Spleen (tissue), 11 donors: ENCODE measurements at regions not wholly inside any gene's neighbourhood (a gene's known extent, or its start where the extent isn't known, plus 50 kb on each side); places are given as distances from the start of the nearest gene placed in this dataset.
A peak's percentile ranks its signal among the peaks of the same experiment; 100 is the strongest.

ENCODE experiments used
- DNase-seq: peaks from one replicate; pipeline ENCODE4 v3.0.0-alpha.2; 2020
- H3K27ac ChIP-seq, 8 donors: fragments of 200-600 bp; sonication (generic) in 7 of 8; 1 replicate in 4 of 8; 2 replicates in 4 of 8; pipeline versions ENCODE4 v1.5.0 to v1.8.0; 2016 to 2021; ENCODE audit warnings: inconsistent platforms in 4 of 8, mild to moderate bottlenecking in 4 of 8, moderate library complexity in 1 of 8
- H3K27me3 ChIP-seq, 7 donors: fragments of 200-600 bp; sonication (generic) in 6 of 7; replicated peaks in 1 of 7; 1 replicate in 4 of 7; 2 replicates in 3 of 7; pipeline versions ENCODE4 v1.5.0 to v1.8.0; 2016 to 2021; ENCODE audit warnings: inconsistent platforms in 3 of 7, mild to moderate bottlenecking in 1 of 7
- H3K36me3 ChIP-seq, 6 donors: fragments of 200-600 bp; sonication (generic) in 5 of 6; 1 replicate in 4 of 6; 2 replicates in 2 of 6; pipeline versions ENCODE4 v1.5.0 to v1.8.0; 2016 to 2021; ENCODE audit warnings: inconsistent platforms in 2 of 6
- H3K4me1 ChIP-seq, 6 donors: fragments of 200-600 bp; sonication (generic) in 5 of 6; 1 replicate in 3 of 6; 2 replicates in 3 of 6; pipeline versions ENCODE4 v1.5.0 to v1.8.0; 2016 to 2021; ENCODE audit warnings: inconsistent platforms in 3 of 6
- H3K4me3 ChIP-seq, 8 donors: fragments of 200-600 bp; sonication (generic) in 7 of 8; 1 replicate in 4 of 8; 2 replicates in 4 of 8; pipeline versions ENCODE4 v1.5.0 to v1.8.0; 2016 to 2021; ENCODE audit warnings: inconsistent platforms in 4 of 8, mild to moderate bottlenecking in 4 of 8, moderate library complexity in 2 of 8
- H3K9me3 ChIP-seq, 8 donors: fragments of 200-600 bp; sonication (generic) in 7 of 8; 1 replicate in 4 of 8; 2 replicates in 4 of 8; pipeline versions ENCODE4 v1.5.0 to v1.8.0; 2016 to 2021; ENCODE audit warnings: inconsistent platforms in 4 of 8
- CTCF ChIP-seq, 11 experiments: fragments of 200-600 bp in 7 of 11; fragments of 450-650 bp in 4 of 11; sonication (generic) in 4 of 11; IDR thresholded peaks in 8 of 11; conservative IDR thresholded peaks in 3 of 11; 1 replicate in 7 of 11; 2 replicates in 4 of 11; pipeline versions ENCODE4 v1.4.0 to v1.8.0; 2016 to 2021; ENCODE audit warnings: antibody characterized with exemption in 11 of 11, inconsistent platforms in 4 of 11, mild to moderate bottlenecking in 1 of 11
- POLR2A ChIP-seq, 3 donors: fragments of 450-650 bp; IDR thresholded peaks; one replicate each; pipeline ENCODE4 v1.5.1; 2017; ENCODE audit warnings: antibody characterized with exemption in 3 of 3, mild to moderate bottlenecking in 1 of 3
- POLR2AphosphoS5 ChIP-seq, 3 donors: sonication (generic); formaldehyde crosslinking; IDR thresholded peaks; one replicate each; pipeline ENCODE4 v1.5.1; 2017; ENCODE audit warnings: antibody characterized with exemption in 3 of 3
- WGBS, 5 donors: extraction: QIAGEN DNeasy Blood & Tissue Kit in 3 of 5; methylation state at CpG; one replicate each; pipeline versions ENCODE4 v1.1.5 to v1.1.7; 2013 to 2018; 5-methylcytosine and 5-hydroxymethylcytosine counted together
- intact Hi-C: fragments of 100-400 bp; cut with DNase I; formaldehyde crosslinking; loops from one replicate; pipeline ENCODE4 v1.15.0; 2023; ENCODE audit warnings: low total_unique reads
- donor health status: healthy with polysubstance abuse.
- donor health status: DM: no; HTN: no; CAD: no; lungs with moderate emphysema.
- donor health status: DM: no; HTN: no; CAD: no.
- donor health status: Bipolar disorder and iron deficiency.
- donor health status: healthy.
- donor health status: DM: no; HTN: no; CAD: no.
- donor health status: DM: yes; HTN: yes; CAD: no.

GRCh38 chr6:80454197-80454596 is 347.7 kb downstream of the BCKDHB start:
- Histone ChIP-seq H3K9me3 (no peaks in the 10 kb centered on the region), H3K36me3 (no peaks in the 10 kb centered on the region), H3K4me1 (no peaks in the 10 kb centered on the region), H3K27ac (peak overlapping the region in 1 of 8 donors; percentile 13), H3K27me3 (no peaks in the 10 kb centered on the region), H3K4me3 (no peak overlapping the region)
- WGBS, 5 donors, result 43 to 57% (median 50%) methylated on average over 1 of the region's 1 CpG
- intact Hi-C loops, result no loop called here
- TF ChIP-seq POLR2AphosphoS5 (IDR thresholded peaks at IDR 0.05), result no peak
- no peak for TF ChIP-seq POLR2A (IDR thresholded peaks at IDR 0.05)
- TF ChIP-seq CTCF (IDR thresholded peaks at IDR 0.05 in 8 of 11, conservative IDR thresholded peaks at IDR 0.05 in 3 of 11), result no peak
- no peak for DNase-seq

- TF ChIP-seq POLR2AphosphoS5 (IDR thresholded peaks at IDR 0.05), result no peak
- no peak for TF ChIP-seq POLR2A (IDR thresholded peaks at IDR 0.05)
- no peak for TF ChIP-seq CTCF (IDR thresholded peaks at IDR 0.05 in 8 of 11, conservative IDR thresholded peaks at IDR 0.05 in 3 of 11)
- no peak overlapping the region for H3K4me3 ChIP-seq
- peak overlapping the region in 2 of 8 donors; percentile 4 to 20 for H3K27ac ChIP-seq
- no peaks in the 10 kb centered on the region for H3K27me3 ChIP-seq
- H3K4me1 ChIP-seq, result no peaks in the 10 kb centered on the region
- no peak for DNase-seq
- intact Hi-C loops, result no loop called here
- no peaks in the 10 kb centered on the region for H3K36me3 ChIP-seq
- peaks cover 0 to 11% (median 2%) of the 10 kb centered on the region in 8 donors for H3K9me3 ChIP-seq
- WGBS, 5 donors, result 3 to 8% (median 5%) methylated on average over 1 of the region's 1 CpG
Measured at GRCh38 chr6:80449726-80450125, 343.3 kb downstream of the BCKDHB start.

GRCh38 chr6:80446454-80447045 is 340.1 kb downstream of the BCKDHB start:
- 83 to 93% (median 88%) methylated on average over 5 of the region's 5 CpGs for WGBS, 5 donors
- Histone ChIP-seq H3K4me3 (no peak overlapping the region), H3K27ac (no peak overlapping the region), H3K36me3 (no peaks in the 10 kb centered on the region), H3K27me3 (no peaks in the 10 kb centered on the region), H3K4me1 (no peaks in the 10 kb centered on the region), H3K9me3 (peaks cover 0 to 11% (median 2%) of the 10 kb centered on the region in 8 donors)
- DNase-seq, result no peak
- intact Hi-C loops, result no loop called here
- no peak for TF ChIP-seq POLR2A (IDR thresholded peaks at IDR 0.05)
- TF ChIP-seq POLR2AphosphoS5 (IDR thresholded peaks at IDR 0.05), result no peak
- no peak for TF ChIP-seq CTCF (IDR thresholded peaks at IDR 0.05 in 8 of 11, conservative IDR thresholded peaks at IDR 0.05 in 3 of 11)

- DNase-seq, result no peak
- Histone ChIP-seq H3K4me3 (no peak overlapping the region), H3K27ac (no peak overlapping the region), H3K36me3 (no peaks in the 10 kb centered on the region), H3K4me1 (no peaks in the 10 kb centered on the region), H3K9me3 (peaks cover 0 to 11% (median 2%) of the 10 kb centered on the region in 8 donors), H3K27me3 (no peaks in the 10 kb centered on the region)
- intact Hi-C loops, result no loop called here
- TF ChIP-seq POLR2A (IDR thresholded peaks at IDR 0.05) (no peak), CTCF (IDR thresholded peaks at IDR 0.05 in 8 of 11, conservative IDR thresholded peaks at IDR 0.05 in 3 of 11) (no peak), POLR2AphosphoS5 (IDR thresholded peaks at IDR 0.05) (no peak)
Measured at GRCh38 chr6:80445751-80446150, 339.3 kb downstream of the BCKDHB start.
